Loucy (cell line): ENCODE measurements at regions not wholly inside any gene's neighbourhood (a gene's known extent, or its start where the extent isn't known, plus 50 kb on each side); places are given as distances from the start of the nearest gene placed in this dataset.

Source experiments
- H2AFZ ChIP-seq: fragments of 200-600 bp; sonication (generic); 2 replicates; pipeline ENCODE4 v1.6.0; 2016; ENCODE audit warnings: antibody characterized with exemption, mild to moderate bottlenecking, low read length, moderate library complexity
- H3F3A ChIP-seq: fragments of 200-600 bp; 2 replicates; pipeline ENCODE4 v1.6.0; 2016; ENCODE audit warnings: antibody characterized with exemption, low read depth, mild to moderate bottlenecking
- H3K27me3 ChIP-seq: fragments of 200-600 bp; sonication (generic); 2 replicates; pipeline ENCODE4 v1.6.1; 2014; ENCODE audit warnings: low read length, mild to moderate bottlenecking; ENCODE audit not compliant: insufficient read depth, poor library complexity, severe bottlenecking
- H3K36me3 ChIP-seq: fragments of 200-600 bp; sonication (generic); 2 replicates; pipeline ENCODE4 v1.6.1; 2016; ENCODE audit warnings: low read length; ENCODE audit not compliant: insufficient read depth
- H3K4me1 ChIP-seq: fragments of 200-600 bp; sonication (generic); 2 replicates; pipeline ENCODE4 v1.5.1; 2014; ENCODE audit warnings: low read length, mild to moderate bottlenecking; ENCODE audit not compliant: insufficient read depth, poor library complexity, severe bottlenecking
- H3K4me2 ChIP-seq: fragments of 200-600 bp; sonication (generic); 2 replicates; pipeline ENCODE4 v1.6.0; 2014; ENCODE audit warnings: antibody characterized with exemption, low read length, low read depth, mild to moderate bottlenecking; ENCODE audit not compliant: poor library complexity, severe bottlenecking
- H3K4me3 ChIP-seq: fragments of 200-600 bp; sonication (generic); 2 replicates; pipeline ENCODE4 v1.5.1; 2014; ENCODE audit warnings: low read length, mild to moderate bottlenecking, mixed read lengths; ENCODE audit not compliant: poor library complexity, severe bottlenecking
- H3K79me2 ChIP-seq: fragments of 200-600 bp; sonication (generic); 2 replicates; pipeline ENCODE4 v1.6.1; 2014; ENCODE audit warnings: low read length; ENCODE audit not compliant: insufficient read depth
- H3K9ac ChIP-seq: fragments of 200-600 bp; sonication (generic); 2 replicates; pipeline ENCODE4 v1.6.0; 2014; ENCODE audit warnings: mild to moderate bottlenecking, low read depth, low read length, moderate library complexity; ENCODE audit not compliant: poor library complexity, severe bottlenecking
- H3K9me2 ChIP-seq: fragments of 200-600 bp; sonication (generic); replicated peaks from 2 replicates; pipeline ENCODE4 v1.6.1; 2016; ENCODE audit warnings: low read depth, low read length, mixed read lengths
- H3K9me3 ChIP-seq: fragments of 200-600 bp; sonication (generic); 2 replicates; pipeline ENCODE4 v1.6.1; 2014; ENCODE audit warnings: mild to moderate bottlenecking, antibody characterized with exemption, low read length, low read depth; ENCODE audit not compliant: insufficient read depth
- H4K20me1 ChIP-seq: fragments of 200-600 bp; sonication (generic); 2 replicates; pipeline ENCODE4 v1.6.0; 2014; ENCODE audit warnings: antibody characterized with exemption, low read length, mild to moderate bottlenecking; ENCODE audit not compliant: insufficient read depth, poor library complexity, severe bottlenecking
- EZH2phosphoT487 ChIP-seq: fragments of 200-600 bp; IDR thresholded peaks from 2 replicates; pipeline ENCODE4 v1.6.1; 2018; ENCODE audit warnings: antibody characterized with exemption, mild to moderate bottlenecking, moderate library complexity, borderline replicate concordance
- TF ChIP-seq, protein P1 (sequence below): fragments of 200-600 bp; sonication (generic); conservative IDR thresholded peaks from 2 replicates; pipeline ENCODE4 v1.5.1; 2014; ENCODE audit warnings: mild to moderate bottlenecking, antibody characterized with exemption, low read length

DNA sequence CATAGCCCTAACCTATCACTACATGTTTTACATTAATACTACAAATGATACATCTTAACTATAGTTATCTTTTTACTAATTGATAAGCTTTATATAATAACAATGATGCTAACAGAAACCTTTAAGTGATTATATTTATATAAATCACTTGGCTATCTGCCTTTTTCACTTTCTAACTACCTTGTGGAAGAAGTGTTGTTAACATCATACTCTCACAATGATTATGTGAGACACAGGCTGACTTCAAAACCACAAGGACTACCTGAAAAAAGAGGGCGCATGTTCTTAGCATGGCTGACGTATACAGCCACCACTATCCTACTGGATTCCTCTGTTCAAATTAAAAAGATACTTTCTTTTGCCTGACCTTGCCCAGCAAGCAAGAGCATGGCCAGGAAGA is 135.3 kb upstream of the SOX5 start:
- Histone ChIP-seq H3K4me3 (no peak overlapping the region), H3K9ac (no peak overlapping the region), H3F3A (no peaks in the 10 kb centered on the region), H3K36me3 (no peaks in the 10 kb centered on the region), H3K79me2 (no peaks in the 10 kb centered on the region), H3K9me3 (no peaks in the 10 kb centered on the region), H3K4me1 (peaks cover 8% of the 10 kb centered on the region), H3K4me2 (no peak overlapping the region), H3K27me3 (no peaks in the 10 kb centered on the region), H4K20me1 (no peaks in the 10 kb centered on the region), H3K9me2 (no peaks in the 10 kb centered on the region), H2AFZ (no peak overlapping the region)
- TF ChIP-seq, protein P1, sequence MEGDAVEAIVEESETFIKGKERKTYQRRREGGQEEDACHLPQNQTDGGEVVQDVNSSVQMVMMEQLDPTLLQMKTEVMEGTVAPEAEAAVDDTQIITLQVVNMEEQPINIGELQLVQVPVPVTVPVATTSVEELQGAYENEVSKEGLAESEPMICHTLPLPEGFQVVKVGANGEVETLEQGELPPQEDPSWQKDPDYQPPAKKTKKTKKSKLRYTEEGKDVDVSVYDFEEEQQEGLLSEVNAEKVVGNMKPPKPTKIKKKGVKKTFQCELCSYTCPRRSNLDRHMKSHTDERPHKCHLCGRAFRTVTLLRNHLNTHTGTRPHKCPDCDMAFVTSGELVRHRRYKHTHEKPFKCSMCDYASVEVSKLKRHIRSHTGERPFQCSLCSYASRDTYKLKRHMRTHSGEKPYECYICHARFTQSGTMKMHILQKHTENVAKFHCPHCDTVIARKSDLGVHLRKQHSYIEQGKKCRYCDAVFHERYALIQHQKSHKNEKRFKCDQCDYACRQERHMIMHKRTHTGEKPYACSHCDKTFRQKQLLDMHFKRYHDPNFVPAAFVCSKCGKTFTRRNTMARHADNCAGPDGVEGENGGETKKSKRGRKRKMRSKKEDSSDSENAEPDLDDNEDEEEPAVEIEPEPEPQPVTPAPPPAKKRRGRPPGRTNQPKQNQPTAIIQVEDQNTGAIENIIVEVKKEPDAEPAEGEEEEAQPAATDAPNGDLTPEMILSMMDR = no peak
- no peak for TF ChIP-seq EZH2phosphoT487

DNA sequence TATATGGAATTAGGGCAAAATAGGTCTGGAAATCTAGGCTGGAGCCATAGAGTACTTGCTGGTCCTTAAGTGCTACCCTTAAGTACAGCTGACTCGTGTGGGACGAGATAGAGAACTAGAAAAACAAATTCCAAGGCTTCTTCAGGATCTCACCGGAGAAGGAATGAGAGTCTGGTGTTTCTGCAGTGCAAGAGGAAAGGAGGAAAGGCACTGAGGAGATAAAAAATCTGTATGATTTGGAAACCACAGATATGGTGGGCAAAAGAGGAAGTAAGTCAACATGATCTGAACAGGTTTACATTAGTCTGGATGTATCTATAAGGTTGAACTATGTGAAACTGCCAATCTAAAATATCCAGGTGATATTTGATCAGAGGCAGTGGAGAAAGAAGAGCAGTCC is 134.4 kb upstream of the SOX5 start:
- Histone ChIP-seq H3K9ac (no peak overlapping the region), H3K4me2 (no peak overlapping the region), H3K9me3 (no peaks in the 10 kb centered on the region), H3K4me1 (peaks cover 12% of the 10 kb centered on the region), H3K79me2 (no peaks in the 10 kb centered on the region), H4K20me1 (no peaks in the 10 kb centered on the region), H3K9me2 (no peaks in the 10 kb centered on the region), H3F3A (no peaks in the 10 kb centered on the region), H3K36me3 (no peaks in the 10 kb centered on the region), H2AFZ (no peak overlapping the region), H3K4me3 (no peak overlapping the region), H3K27me3 (no peaks in the 10 kb centered on the region)
- TF ChIP-seq EZH2phosphoT487 = no peak
- TF ChIP-seq, protein P1 = no peak

GRCh38 chr12:24081606-24082005 is 132.1 kb upstream of the SOX5 start:
- Histone ChIP-seq H3K4me3 (no peak overlapping the region), H3K9me2 (no peaks in the 10 kb centered on the region), H4K20me1 (no peaks in the 10 kb centered on the region), H3F3A (no peaks in the 10 kb centered on the region), H3K79me2 (no peaks in the 10 kb centered on the region), H3K4me1 (peaks cover 16% of the 10 kb centered on the region), H3K36me3 (no peaks in the 10 kb centered on the region), H3K27me3 (no peaks in the 10 kb centered on the region), H3K9ac (no peak overlapping the region), H3K4me2 (no peak overlapping the region), H2AFZ (no peak overlapping the region), H3K9me3 (no peaks in the 10 kb centered on the region)
- no peak for TF ChIP-seq EZH2phosphoT487
- TF ChIP-seq, protein P1 = no peak
